ENCODE measurements at regions not wholly inside any gene's neighbourhood (a gene's known extent, or its start where the extent isn't known, plus 50 kb on each side); places are given as distances from the start of the nearest gene placed in this dataset.

GRCh38 chr2:129782633-129782990, 196.9 kb upstream of the RAB6C start:
- Histone ChIP-seq H3K4me3 (no peak overlapping the region), H3K9me3 (no peaks in the 10 kb centered on the region), H3K27me3 (no peaks in the 10 kb centered on the region), H3K36me3 (no peaks in the 10 kb centered on the region), H3K27ac (no peak overlapping the region), H3K4me1 (no peaks in the 10 kb centered on the region)
- intact Hi-C loops (cut with DNase I): no loop called here
- no peak for TF ChIP-seq CTCF (IDR thresholded peaks at IDR 0.05)
- DNase-seq (no peak), ATAC-seq (no peak)

GRCh38 chr2:129784486-129784885, 195.0 kb upstream of the RAB6C start:
- DNase-seq (no peak), ATAC-seq (no peak)
- no peaks in the 10 kb centered on the region for H3K27me3 ChIP-seq
- no peak for TF ChIP-seq CTCF (IDR thresholded peaks at IDR 0.05)
- H3K27ac ChIP-seq: no peak overlapping the region
- H3K9me3 ChIP-seq: no peaks in the 10 kb centered on the region
- H3K4me1 ChIP-seq: no peaks in the 10 kb centered on the region
- intact Hi-C loops (cut with DNase I): no loop called here
- no peaks in the 10 kb centered on the region for H3K36me3 ChIP-seq
- H3K4me3 ChIP-seq: no peak overlapping the region

GRCh38 chr2:129791712-129792111, 187.8 kb upstream of the RAB6C start:
- intact Hi-C loops (cut with DNase I): no loop called here
- H3K4me3 ChIP-seq: no peak overlapping the region
- H3K36me3 ChIP-seq: no peaks in the 10 kb centered on the region
- no peaks in the 10 kb centered on the region for H3K27me3 ChIP-seq
- H3K9me3 ChIP-seq: no peaks in the 10 kb centered on the region
- DNase-seq (no peak), ATAC-seq (no peak)
- TF ChIP-seq CTCF (IDR thresholded peaks at IDR 0.05): no peak
- H3K27ac ChIP-seq: no peak overlapping the region
- no peaks in the 10 kb centered on the region for H3K4me1 ChIP-seq

GRCh38 chr2:129793431-129793902, 186.0 kb upstream of the RAB6C start:
- DNase-seq (no peak), ATAC-seq (no peak)

GRCh38 chr2:129794116-129794515, 185.3 kb upstream of the RAB6C start:
- no peak for ATAC-seq
- TF ChIP-seq CTCF (IDR thresholded peaks at IDR 0.05): no peak
- Histone ChIP-seq H3K4me1 (no peaks in the 10 kb centered on the region), H3K36me3 (no peaks in the 10 kb centered on the region), H3K27ac (no peak overlapping the region), H3K4me3 (no peak overlapping the region), H3K9me3 (no peaks in the 10 kb centered on the region), H3K27me3 (no peaks in the 10 kb centered on the region)
- DNase-seq: no peak
- intact Hi-C loops (cut with DNase I): no loop called here

More at GRCh38 chr2:129793431-129793902, 186.0 kb upstream of the RAB6C start:
- Histone ChIP-seq H3K27me3 (no peaks in the 10 kb centered on the region), H3K36me3 (no peaks in the 10 kb centered on the region), H3K4me1 (no peaks in the 10 kb centered on the region), H3K9me3 (no peaks in the 10 kb centered on the region), H3K27ac (no peak overlapping the region), H3K4me3 (no peak overlapping the region)
- intact Hi-C loops (cut with DNase I): no loop called here
- TF ChIP-seq CTCF (IDR thresholded peaks at IDR 0.05): no peak

- Histone ChIP-seq H3K27me3 (no peaks in the 10 kb centered on the region), H3K36me3 (no peaks in the 10 kb centered on the region), H3K4me1 (no peaks in the 10 kb centered on the region), H3K9me3 (no peaks in the 10 kb centered on the region), H3K4me3 (no peak overlapping the region), H3K27ac (no peak overlapping the region)
- DNase-seq (no peak), ATAC-seq (no peak)
- TF ChIP-seq CTCF (IDR thresholded peaks at IDR 0.05): no peak
- intact Hi-C loops (cut with DNase I): no loop called here
Measured at GRCh38 chr2:129794540-129794939, 184.9 kb upstream of the RAB6C start.
